ENCODE measurements at regions not wholly inside any gene's neighbourhood (a gene's known extent, or its start where the extent isn't known, plus 50 kb on each side); places are given as distances from the start of the nearest gene placed in this dataset.
A peak's percentile ranks its signal among the peaks of the same experiment; 100 is the strongest.

DNA sequence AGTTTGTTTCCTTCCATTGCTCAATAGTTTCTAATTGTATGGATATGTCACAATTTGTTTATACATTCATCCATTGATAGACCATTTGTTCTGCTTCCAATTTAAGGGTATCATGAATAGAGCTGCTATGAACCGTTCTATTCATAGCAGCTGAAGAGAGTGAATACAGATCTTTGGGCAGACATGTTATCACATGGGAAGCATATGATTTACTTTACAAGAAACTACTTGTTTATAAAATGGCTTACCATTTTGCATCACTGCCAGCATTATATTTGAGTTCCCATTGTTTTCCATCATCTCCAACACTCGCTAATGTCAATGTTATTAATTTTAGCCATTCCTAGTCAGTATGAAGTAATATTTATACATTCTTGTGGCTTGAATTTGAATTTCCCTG is 549.0 kb downstream of the MAT2B start:
- CTCF ChIA-PET, result no interaction called here
- no peak for TF ChIP-seq PRRX2 (CRISPR knock-in tag; IDR thresholded peaks at IDR 0.05)
- no peak for TF ChIP-seq MYBL2 (CRISPR knock-in tag; IDR thresholded peaks at IDR 0.05)
- TF ChIP-seq E2F5 (CRISPR knock-in tag; IDR thresholded peaks at IDR 0.05), result no peak
- TF ChIP-seq, protein P1, sequence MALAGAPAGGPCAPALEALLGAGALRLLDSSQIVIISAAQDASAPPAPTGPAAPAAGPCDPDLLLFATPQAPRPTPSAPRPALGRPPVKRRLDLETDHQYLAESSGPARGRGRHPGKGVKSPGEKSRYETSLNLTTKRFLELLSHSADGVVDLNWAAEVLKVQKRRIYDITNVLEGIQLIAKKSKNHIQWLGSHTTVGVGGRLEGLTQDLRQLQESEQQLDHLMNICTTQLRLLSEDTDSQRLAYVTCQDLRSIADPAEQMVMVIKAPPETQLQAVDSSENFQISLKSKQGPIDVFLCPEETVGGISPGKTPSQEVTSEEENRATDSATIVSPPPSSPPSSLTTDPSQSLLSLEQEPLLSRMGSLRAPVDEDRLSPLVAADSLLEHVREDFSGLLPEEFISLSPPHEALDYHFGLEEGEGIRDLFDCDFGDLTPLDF (CRISPR knock-in tag; IDR thresholded peaks at IDR 0.05), result no peak
- TF ChIP-seq NR1H2 (CRISPR knock-in tag; IDR thresholded peaks at IDR 0.05), result no peak
- no peak for TF ChIP-seq ZNF512 (CRISPR knock-in tag; IDR thresholded peaks at IDR 0.05; ENCODE audit: borderline replicate concordance)
- ATAC-seq (no peak), DNase-seq (ENCODE audit: low spot score) (no peak)
- H3K27me3 Mint-ChIP-seq (ENCODE audit: low read depth), result no peaks in the 10 kb centered on the region
- H3K27ac Mint-ChIP-seq, result no peak overlapping the region
- no peak overlapping the region for H3K4me3 Mint-ChIP-seq
- POLR2A ChIA-PET, result no interaction called here
- no peaks in the 10 kb centered on the region for H3K9me3 Mint-ChIP-seq
- peaks cover 12% of the 10 kb centered on the region for H3K4me1 Mint-ChIP-seq
- H3K36me3 Mint-ChIP-seq, result no peaks in the 10 kb centered on the region

GRCh38 chr5:164057121-164057520 is 551.7 kb downstream of the MAT2B start:
- TF ChIP-seq PRRX2 (CRISPR knock-in tag; IDR thresholded peaks at IDR 0.05) (no peak), ZNF138 (CRISPR knock-in tag; conservative IDR thresholded peaks at IDR 0.05) (no peak), TP53 (CRISPR knock-in tag; IDR thresholded peaks at IDR 0.05) (no peak), TEAD1 (CRISPR knock-in tag; IDR thresholded peaks at IDR 0.05) (no peak), NFYB (CRISPR knock-in tag; conservative IDR thresholded peaks at IDR 0.05; ENCODE audit: low read depth) (no peak)
- TF ChIP-seq, protein P2, sequence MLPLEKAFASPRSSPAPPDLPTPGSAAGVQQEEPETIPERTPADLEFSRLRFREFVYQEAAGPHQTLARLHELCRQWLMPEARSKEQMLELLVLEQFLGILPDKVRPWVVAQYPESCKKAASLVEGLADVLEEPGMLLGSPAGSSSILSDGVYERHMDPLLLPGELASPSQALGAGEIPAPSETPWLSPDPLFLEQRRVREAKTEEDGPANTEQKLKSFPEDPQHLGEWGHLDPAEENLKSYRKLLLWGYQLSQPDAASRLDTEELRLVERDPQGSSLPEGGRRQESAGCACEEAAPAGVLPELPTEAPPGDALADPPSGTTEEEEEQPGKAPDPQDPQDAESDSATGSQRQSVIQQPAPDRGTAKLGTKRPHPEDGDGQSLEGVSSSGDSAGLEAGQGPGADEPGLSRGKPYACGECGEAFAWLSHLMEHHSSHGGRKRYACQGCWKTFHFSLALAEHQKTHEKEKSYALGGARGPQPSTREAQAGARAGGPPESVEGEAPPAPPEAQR (CRISPR knock-in tag; IDR thresholded peaks at IDR 0.05), result no peak
- TF ChIP-seq, protein P3, sequence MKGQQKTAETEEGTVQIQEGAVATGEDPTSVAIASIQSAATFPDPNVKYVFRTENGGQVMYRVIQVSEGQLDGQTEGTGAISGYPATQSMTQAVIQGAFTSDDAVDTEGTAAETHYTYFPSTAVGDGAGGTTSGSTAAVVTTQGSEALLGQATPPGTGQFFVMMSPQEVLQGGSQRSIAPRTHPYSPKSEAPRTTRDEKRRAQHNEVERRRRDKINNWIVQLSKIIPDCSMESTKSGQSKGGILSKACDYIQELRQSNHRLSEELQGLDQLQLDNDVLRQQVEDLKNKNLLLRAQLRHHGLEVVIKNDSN (CRISPR knock-in tag; IDR thresholded peaks at IDR 0.05), result no peak
- CTCF ChIA-PET, result no interaction called here
- no peak overlapping the region for H3K4me3 Mint-ChIP-seq
- DNase-seq (ENCODE audit: low spot score), result no peak
- no peaks in the 10 kb centered on the region for H3K27me3 Mint-ChIP-seq (ENCODE audit: low read depth)
- ATAC-seq, result peak; percentile 51
- no peak overlapping the region for H3K27ac Mint-ChIP-seq
- POLR2A ChIA-PET, result no interaction called here
- no peaks in the 10 kb centered on the region for H3K9me3 Mint-ChIP-seq
- H3K36me3 Mint-ChIP-seq, result no peaks in the 10 kb centered on the region
- peaks cover 13% of the 10 kb centered on the region for H3K4me1 Mint-ChIP-seq

DNA sequence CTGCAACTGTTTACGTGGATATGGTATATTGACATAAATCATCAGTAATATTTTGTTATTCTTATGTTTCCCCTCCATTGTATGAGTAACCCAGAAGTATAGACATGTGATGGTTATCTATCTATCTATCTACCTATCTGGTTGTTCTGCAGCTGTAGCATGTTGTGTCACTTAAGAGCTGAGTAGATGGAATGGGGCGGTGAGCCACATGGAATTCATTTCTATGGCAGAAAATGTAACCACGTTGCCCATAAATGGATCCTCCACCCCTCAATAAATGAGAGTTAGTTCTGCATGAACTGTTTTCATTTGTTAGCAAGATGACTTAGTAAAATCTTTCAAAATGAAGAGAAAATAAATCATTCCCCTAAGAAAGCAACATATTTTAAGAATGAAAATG is 553.2 kb downstream of the MAT2B start:
- Mint-ChIP-seq H3K27me3 (ENCODE audit: low read depth) (no peaks in the 10 kb centered on the region), H3K4me1 (peaks cover 11% of the 10 kb centered on the region; the same call in 1 of the 2 replicates), H3K9me3 (no peaks in the 10 kb centered on the region), H3K27ac (no peak overlapping the region), H3K36me3 (no peaks in the 10 kb centered on the region), H3K4me3 (no peak overlapping the region)
- TF ChIP-seq, protein P4, sequence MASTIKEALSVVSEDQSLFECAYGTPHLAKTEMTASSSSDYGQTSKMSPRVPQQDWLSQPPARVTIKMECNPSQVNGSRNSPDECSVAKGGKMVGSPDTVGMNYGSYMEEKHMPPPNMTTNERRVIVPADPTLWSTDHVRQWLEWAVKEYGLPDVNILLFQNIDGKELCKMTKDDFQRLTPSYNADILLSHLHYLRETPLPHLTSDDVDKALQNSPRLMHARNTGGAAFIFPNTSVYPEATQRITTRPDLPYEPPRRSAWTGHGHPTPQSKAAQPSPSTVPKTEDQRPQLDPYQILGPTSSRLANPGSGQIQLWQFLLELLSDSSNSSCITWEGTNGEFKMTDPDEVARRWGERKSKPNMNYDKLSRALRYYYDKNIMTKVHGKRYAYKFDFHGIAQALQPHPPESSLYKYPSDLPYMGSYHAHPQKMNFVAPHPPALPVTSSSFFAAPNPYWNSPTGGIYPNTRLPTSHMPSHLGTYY (CRISPR knock-in tag; IDR thresholded peaks at IDR 0.05), result no peak
- TF ChIP-seq OVOL2 (CRISPR knock-in tag; IDR thresholded peaks at IDR 0.05; ENCODE audit: borderline replicate concordance) (no peak), CBFB (CRISPR knock-in tag; IDR thresholded peaks at IDR 0.05; ENCODE audit: low read depth) (no peak), SP1 (CRISPR knock-in tag; conservative IDR thresholded peaks at IDR 0.05) (no peak), MXD4 (CRISPR knock-in tag; IDR thresholded peaks at IDR 0.05; ENCODE audit: borderline replicate concordance) (no peak), SOX15 (CRISPR knock-in tag; IDR thresholded peaks at IDR 0.05) (no peak), E2F4 (CRISPR knock-in tag; IDR thresholded peaks at IDR 0.05; ENCODE audit: borderline replicate concordance, low read depth) (no peak), GABPB1 (CRISPR knock-in tag; IDR thresholded peaks at IDR 0.05) (no peak), CREM (CRISPR knock-in tag; IDR thresholded peaks at IDR 0.05) (no peak), RORB (CRISPR knock-in tag; IDR thresholded peaks at IDR 0.05) (no peak), ZNF121 (CRISPR knock-in tag; IDR thresholded peaks at IDR 0.05) (no peak), NR1H2 (CRISPR knock-in tag; IDR thresholded peaks at IDR 0.05) (no peak), SMAD3 (CRISPR knock-in tag; IDR thresholded peaks at IDR 0.05; ENCODE audit: borderline replicate concordance) (no peak), ZNF138 (CRISPR knock-in tag; conservative IDR thresholded peaks at IDR 0.05) (no peak)
- ATAC-seq (no peak), DNase-seq (ENCODE audit: low spot score) (no peak)
- ChIA-PET POLR2A (interaction anchor here (0.6 kb wide), 1 partner anchor 210 kb away, joined by 3 read pairs; no protein-coding TSS in a partner anchor), CTCF (interaction anchor here (0.7 kb wide), 1 partner anchor 446 kb away, joined by 3 read pairs; no protein-coding TSS in a partner anchor)
